Fibroblast of the aortic adventitia (primary cell): ENCODE measurements at regions not wholly inside any gene's neighbourhood (a gene's known extent, or its start where the extent isn't known, plus 50 kb on each side); places are given as distances from the start of the nearest gene placed in this dataset.

Source experiments
- DNase-seq: peaks from one replicate; pipeline ENCODE4 v3.0.0-alpha.2; 2010; ENCODE audit warnings: low read depth
- H3K4me3 ChIP-seq: 2 replicates; pipeline ENCODE4 v1.5.1; 2011; ENCODE audit warnings: low read depth, mild to moderate bottlenecking, control low read depth, low read length, moderate library complexity
- CTCF ChIP-seq: IDR thresholded peaks from 2 replicates; pipeline ENCODE4 v1.5.1; 2011; ENCODE audit warnings: mild to moderate bottlenecking, low read length, control low read depth, inconsistent platforms; ENCODE audit not compliant: insufficient read depth

GRCh38 chr4:100935090-100935489 is 412.2 kb downstream of the PPP3CA start:
- peak; percentile 6 for DNase-seq
- H3K4me3 ChIP-seq = no peak overlapping the region
- TF ChIP-seq CTCF = peak; percentile 41

GRCh38 chr4:100933628-100934027 is 413.7 kb downstream of the PPP3CA start:
- H3K4me3 ChIP-seq = no peak overlapping the region
- DNase-seq = peak; percentile 66
- TF ChIP-seq CTCF = no peak

- no peak for DNase-seq
- no peak overlapping the region for H3K4me3 ChIP-seq
- TF ChIP-seq CTCF = no peak
These were observed 411.9 kb upstream of the EMCN start for GRCh38 chr4:100929758-100930157.

- no peak for TF ChIP-seq CTCF
- peak; percentile 27 for DNase-seq
- no peak overlapping the region for H3K4me3 ChIP-seq
These were observed 411.3 kb upstream of the EMCN start for GRCh38 chr4:100929135-100929534.

GRCh38 chr4:100926039-100926717 is 408.4 kb upstream of the EMCN start:
- H3K4me3 ChIP-seq = no peak overlapping the region
- DNase-seq = no peak
- TF ChIP-seq CTCF = no peak

- no peak overlapping the region for H3K4me3 ChIP-seq
- DNase-seq = no peak
- no peak for TF ChIP-seq CTCF
These were observed 395.9 kb upstream of the EMCN start for GRCh38 chr4:100913685-100914084.

- TF ChIP-seq CTCF = no peak
- no peak overlapping the region for H3K4me3 ChIP-seq
- no peak for DNase-seq
These were observed 390.7 kb upstream of the EMCN start for GRCh38 chr4:100908540-100908939.
